Epidermal melanocyte (primary cell): ENCODE measurements at regions not wholly inside any gene's neighbourhood (a gene's known extent, or its start where the extent isn't known, plus 50 kb on each side); places are given as distances from the start of the nearest gene placed in this dataset.
"Not testable (repeated sequence)": the region's sequence is repeated elsewhere in the genome, so short reads cannot be mapped to it uniquely, and the experiment has no call there.

ENCODE experiments used
- DNase-seq: peaks from one replicate; pipeline ENCODE4 v3.0.0; 2011; ENCODE audit warnings: low spot score; ENCODE audit not compliant: insufficient read length

GRCh38 chr12:45490232-45490881 is 239.1 kb upstream of the ARID2 start:
- no peak for DNase-seq

GRCh38 chr12:45494279-45494678 is 235.2 kb upstream of the ARID2 start:
- no peak for DNase-seq

- DNase-seq = no peak
Measured at GRCh38 chr12:45498645-45499044, 230.9 kb upstream of the ARID2 start.

GRCh38 chr12:45502481-45503128 is 226.9 kb upstream of the ARID2 start:
- DNase-seq = no peak

GRCh38 chr12:45503899-45504298 is 225.6 kb upstream of the ARID2 start:
- DNase-seq = no peak

- no peak for DNase-seq
Measured at GRCh38 chr12:45504316-45505010, 225.0 kb upstream of the ARID2 start.

GRCh38 chr12:45509187-45509586 is 220.3 kb upstream of the ARID2 start:
- no peak for DNase-seq

GRCh38 chr12:45509621-45510020 is 219.9 kb upstream of the ARID2 start:
- DNase-seq = no peak

- no peak for DNase-seq
Measured at GRCh38 chr12:45517381-45517780, 212.1 kb upstream of the ARID2 start.

GRCh38 chr12:45518291-45519235 is 210.9 kb upstream of the ARID2 start:
- no peak for DNase-seq

GRCh38 chr12:45522227-45522626 is 207.3 kb upstream of the ARID2 start:
- DNase-seq = no peak

- not testable (repeated sequence) for DNase-seq
Measured at GRCh38 chr12:45526823-45527222, 202.7 kb upstream of the ARID2 start.

GRCh38 chr12:45532113-45532512 is 197.4 kb upstream of the ARID2 start:
- DNase-seq = no peak

GRCh38 chr12:45535610-45536180 is 193.8 kb upstream of the ARID2 start:
- DNase-seq = no peak

- DNase-seq = no peak
Measured at GRCh38 chr12:45536284-45536683, 193.2 kb upstream of the ARID2 start.

- DNase-seq = no peak
Measured at GRCh38 chr12:45540661-45541341, 188.7 kb upstream of the ARID2 start.

- DNase-seq = peak; percentile 90
Measured at GRCh38 chr12:45543887-45544286, 185.6 kb upstream of the ARID2 start.

- no peak for DNase-seq
Measured at GRCh38 chr12:45546545-45546944, 183.0 kb upstream of the ARID2 start.

- no peak for DNase-seq
Measured at GRCh38 chr12:45547132-45547531, 182.4 kb upstream of the ARID2 start.

- DNase-seq = no peak
Measured at GRCh38 chr12:45547822-45548221, 181.7 kb upstream of the ARID2 start.

- DNase-seq = no peak
Measured at GRCh38 chr12:45548426-45548825, 181.1 kb upstream of the ARID2 start.
